Trophoblast cell (in vitro differentiated cells and primary cell): ENCODE measurements at regions not wholly inside any gene's neighbourhood (a gene's known extent, or its start where the extent isn't known, plus 50 kb on each side); places are given as distances from the start of the nearest gene placed in this dataset.
A peak's percentile ranks its signal among the peaks of the same experiment; 100 is the strongest.

ENCODE experiments used
- DNase-seq, 2 donors: peaks; one replicate each; pipeline ENCODE4 v3.0.0-alpha.2; 2016
- H2AFZ ChIP-seq: 2 replicates; pipeline ENCODE4 v1.6.1; 2013; ENCODE audit warnings: low read length, moderate library complexity, mild to moderate bottlenecking; ENCODE audit not compliant: insufficient read depth, poor library complexity
- H2AK5ac ChIP-seq: 2 replicates; pipeline ENCODE4 v1.6.1; 2013; ENCODE audit warnings: mild to moderate bottlenecking, low read length
- H2BK120ac ChIP-seq: 2 replicates; pipeline ENCODE4 v1.6.1; 2013; ENCODE audit warnings: low read length, mild to moderate bottlenecking, moderate library complexity; ENCODE audit not compliant: insufficient read depth, poor library complexity
- H2BK12ac ChIP-seq: 2 replicates; pipeline ENCODE4 v1.6.1; 2013; ENCODE audit warnings: mild to moderate bottlenecking, low read length, moderate library complexity
- H2BK5ac ChIP-seq: 2 replicates; pipeline ENCODE4 v1.6.1; 2013; ENCODE audit warnings: low read length, low read depth, moderate library complexity, mild to moderate bottlenecking; ENCODE audit not compliant: poor library complexity
- H3K14ac ChIP-seq: 2 replicates; pipeline ENCODE4 v1.6.1; 2013; ENCODE audit warnings: mild to moderate bottlenecking, low read length
- H3K18ac ChIP-seq: 2 replicates; pipeline ENCODE4 v1.6.1; 2013; ENCODE audit warnings: mild to moderate bottlenecking, low read length
- H3K23ac ChIP-seq: 2 replicates; pipeline ENCODE4 v1.6.1; 2013; ENCODE audit warnings: low read length
- H3K27ac ChIP-seq: 2 replicates; pipeline ENCODE4 v1.5.1; 2013; ENCODE audit warnings: low read depth, mild to moderate bottlenecking, inconsistent platforms, low read length, moderate library complexity
- H3K27me3 ChIP-seq: 2 replicates; pipeline ENCODE4 v1.6.1; 2013; ENCODE audit warnings: inconsistent platforms, mild to moderate bottlenecking, low read length, moderate library complexity; ENCODE audit not compliant: insufficient read depth
- H3K36me3 ChIP-seq, 2 experiments: 1 replicate in 1 of 2; 2 replicates in 1 of 2; pipeline ENCODE4 v1.6.1; 2013; ENCODE audit warnings: low read length in 2 of 2, mild to moderate bottlenecking in 2 of 2, moderate library complexity in 1 of 2; ENCODE audit not compliant: insufficient read depth in 2 of 2, control insufficient read depth in 1 of 2
- H3K4ac ChIP-seq: 2 replicates; pipeline ENCODE4 v1.6.1; 2013; ENCODE audit warnings: low read depth, mild to moderate bottlenecking, low read length, moderate library complexity
- H3K4me1 ChIP-seq, 2 experiments: 1 replicate in 1 of 2; 2 replicates in 1 of 2; pipeline ENCODE4 v1.6.1; 2013; ENCODE audit warnings: low read length in 2 of 2, mild to moderate bottlenecking in 2 of 2, moderate library complexity in 1 of 2; ENCODE audit not compliant: insufficient read depth in 2 of 2, control insufficient read depth in 1 of 2
- H3K4me2 ChIP-seq: 2 replicates; pipeline ENCODE4 v1.6.1; 2013; ENCODE audit warnings: inconsistent platforms, mild to moderate bottlenecking, low read length, moderate library complexity
- H3K4me3 ChIP-seq: 2 replicates; pipeline ENCODE4 v1.5.1; 2013; ENCODE audit warnings: mild to moderate bottlenecking, low read depth, low read length, inconsistent platforms
- H3K79me1 ChIP-seq: one replicate; pipeline ENCODE4 v1.6.1; 2013; ENCODE audit warnings: low read length
- H3K79me2 ChIP-seq: 2 replicates; pipeline ENCODE4 v1.6.1; 2013; ENCODE audit warnings: low read length, mild to moderate bottlenecking; ENCODE audit not compliant: control insufficient read depth, insufficient read depth, poor library complexity
- H3K9ac ChIP-seq: 2 replicates; pipeline ENCODE4 v1.6.1; 2013; ENCODE audit warnings: mild to moderate bottlenecking, low read length
- H3K9me3 ChIP-seq: 2 replicates; pipeline ENCODE4 v1.6.1; 2013; ENCODE audit warnings: low read depth, mild to moderate bottlenecking, control low read depth, inconsistent platforms, low read length; ENCODE audit not compliant: insufficient read depth
- H4K12ac ChIP-seq: 2 replicates; pipeline ENCODE4 v1.6.1; 2013; ENCODE audit warnings: low read depth, mild to moderate bottlenecking, low read length, moderate library complexity
- H4K8ac ChIP-seq: 2 replicates; pipeline ENCODE4 v1.6.1; 2013; ENCODE audit warnings: low read depth, mild to moderate bottlenecking, low read length, moderate library complexity
- H4K91ac ChIP-seq: one replicate; pipeline ENCODE4 v1.6.1; 2013; ENCODE audit warnings: low read depth, mild to moderate bottlenecking, low read length, moderate library complexity
- WGBS: extraction: QIAGEN DNeasy Blood & Tissue Kit; methylation state at CpG from one replicate; pipeline ENCODE4 v1.1.7; 2013; ENCODE audit warnings: missing lambda C conversion rate; ENCODE audit not compliant: insufficient read length, insufficient coverage; ENCODE audit errors: extremely low coverage; 5-methylcytosine and 5-hydroxymethylcytosine counted together

DNA sequence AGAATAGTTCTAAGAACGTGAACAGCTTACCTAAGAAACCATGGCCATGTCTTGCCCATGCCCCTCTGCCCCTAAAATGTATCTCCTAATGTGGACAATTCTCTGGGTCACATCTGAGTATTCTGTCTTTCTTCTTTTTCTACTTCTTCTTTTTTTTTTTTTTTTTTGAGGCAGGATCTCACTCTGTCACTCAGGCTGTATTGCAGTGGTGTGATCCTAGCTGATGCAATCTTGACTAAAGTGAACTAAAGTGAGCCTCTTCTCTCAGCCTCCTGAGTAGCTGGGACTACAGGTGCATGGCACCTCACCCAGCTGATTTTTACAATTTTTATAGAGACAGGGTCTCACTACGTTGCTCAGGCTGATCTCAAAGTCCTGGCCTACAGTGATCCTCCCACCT lies 204.8 kb upstream of the ZPLD1 start:
- no peak overlapping the region for H4K8ac ChIP-seq
- no CpG with 5 or more reads among the region's 2 CpGs for WGBS
- no peak overlapping the region for H4K12ac ChIP-seq
- no peak overlapping the region for H4K91ac ChIP-seq
- H3K4me1 ChIP-seq = no peaks in the 10 kb centered on the region
- H3K27ac ChIP-seq = no peak overlapping the region
- H3K9me3 ChIP-seq = no peaks in the 10 kb centered on the region
- no peak overlapping the region for H2AFZ ChIP-seq
- H3K4me3 ChIP-seq = no peak overlapping the region
- no peak overlapping the region for H3K9ac ChIP-seq
- no peak overlapping the region for H3K4me2 ChIP-seq
- no peak overlapping the region for H2AK5ac ChIP-seq
- no peak overlapping the region for H3K4ac ChIP-seq
- H3K23ac ChIP-seq = no peak overlapping the region
- H3K14ac ChIP-seq = no peak overlapping the region
- no peaks in the 10 kb centered on the region for H3K79me2 ChIP-seq
- H3K36me3 ChIP-seq = no peaks in the 10 kb centered on the region
- DNase-seq = no peak
- no peak overlapping the region for H2BK5ac ChIP-seq
- no peak overlapping the region for H2BK12ac ChIP-seq
- no peak overlapping the region for H2BK120ac ChIP-seq
- no peaks in the 10 kb centered on the region for H3K27me3 ChIP-seq
- no peak overlapping the region for H3K18ac ChIP-seq
- H3K79me1 ChIP-seq = no peaks in the 10 kb centered on the region

DNA sequence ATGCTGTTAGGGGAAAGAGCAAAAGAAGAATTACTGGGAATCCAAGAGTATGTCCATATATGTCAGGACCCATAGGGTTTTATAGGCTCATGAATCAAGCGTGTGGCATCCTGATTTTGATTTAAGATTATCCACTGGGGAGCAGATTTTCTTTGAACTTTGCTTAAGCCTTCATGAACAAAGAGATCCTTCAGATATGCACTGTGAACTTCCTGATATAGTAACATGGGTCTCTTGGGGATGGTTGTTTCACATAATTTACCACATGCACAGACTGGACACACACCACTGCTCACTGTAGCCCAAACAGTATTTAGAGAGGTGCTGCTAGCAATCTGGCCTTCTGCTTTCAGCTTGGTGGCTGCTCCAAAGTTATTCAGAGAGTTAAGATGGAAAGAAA lies 200.9 kb upstream of the ZPLD1 start:
- H3K18ac ChIP-seq = no peak overlapping the region
- H2BK120ac ChIP-seq = no peak overlapping the region
- H3K27me3 ChIP-seq = no peaks in the 10 kb centered on the region
- H3K9me3 ChIP-seq = no peaks in the 10 kb centered on the region
- H3K4me2 ChIP-seq = no peak overlapping the region
- no peak overlapping the region for H3K14ac ChIP-seq
- H3K36me3 ChIP-seq = no peaks in the 10 kb centered on the region
- WGBS = no CpG with 5 or more reads among the region's 1 CpG
- H4K12ac ChIP-seq = no peak overlapping the region
- no peak overlapping the region for H3K23ac ChIP-seq
- no peak overlapping the region for H4K8ac ChIP-seq
- H2BK5ac ChIP-seq = no peak overlapping the region
- H3K79me1 ChIP-seq = no peaks in the 10 kb centered on the region
- H3K4me3 ChIP-seq = no peak overlapping the region
- no peak overlapping the region for H3K27ac ChIP-seq
- no peak overlapping the region for H4K91ac ChIP-seq
- H3K9ac ChIP-seq = no peak overlapping the region
- H3K4ac ChIP-seq = no peak overlapping the region
- H2AK5ac ChIP-seq = no peak overlapping the region
- no peak for DNase-seq
- H2AFZ ChIP-seq = no peak overlapping the region
- no peaks in the 10 kb centered on the region for H3K4me1 ChIP-seq
- no peak overlapping the region for H2BK12ac ChIP-seq
- H3K79me2 ChIP-seq = no peaks in the 10 kb centered on the region

DNA sequence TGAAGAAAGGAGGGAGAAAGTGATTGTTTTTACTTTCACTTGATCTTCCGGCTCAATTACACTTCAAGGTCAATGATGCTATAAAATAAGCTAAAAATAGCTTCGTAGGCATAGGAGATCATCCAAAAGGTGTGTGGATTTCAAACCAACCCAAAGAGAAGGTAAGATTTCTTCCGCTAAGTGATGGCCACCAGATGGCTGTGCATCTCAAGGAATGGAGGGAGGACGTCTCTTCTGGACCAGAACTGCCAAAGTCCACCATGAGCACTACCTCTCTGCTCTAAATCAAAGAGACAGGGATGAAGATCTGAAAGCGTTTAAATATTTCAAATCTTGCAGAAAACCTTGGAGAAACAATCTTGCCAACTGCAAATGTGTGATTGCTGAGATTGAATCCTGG lies 199.1 kb upstream of the ZPLD1 start:
- no peak overlapping the region for H3K4me2 ChIP-seq
- no peak overlapping the region for H3K4ac ChIP-seq
- no peak overlapping the region for H3K23ac ChIP-seq
- no peak overlapping the region for H3K18ac ChIP-seq
- no peak overlapping the region for H4K91ac ChIP-seq
- no peaks in the 10 kb centered on the region for H3K4me1 ChIP-seq
- no peaks in the 10 kb centered on the region for H3K79me1 ChIP-seq
- no peaks in the 10 kb centered on the region for H3K79me2 ChIP-seq
- H3K9me3 ChIP-seq = no peaks in the 10 kb centered on the region
- no peak overlapping the region for H4K12ac ChIP-seq
- no peak overlapping the region for H3K27ac ChIP-seq
- H3K4me3 ChIP-seq = no peak overlapping the region
- H3K27me3 ChIP-seq = no peaks in the 10 kb centered on the region
- no peak overlapping the region for H2BK12ac ChIP-seq
- DNase-seq = peak in 1 of 2 donors; percentile 78
- no peaks in the 10 kb centered on the region for H3K36me3 ChIP-seq
- no peak overlapping the region for H2AK5ac ChIP-seq
- H2BK5ac ChIP-seq = no peak overlapping the region
- no peak overlapping the region for H4K8ac ChIP-seq
- no peak overlapping the region for H3K14ac ChIP-seq
- no peak overlapping the region for H2AFZ ChIP-seq
- no peak overlapping the region for H2BK120ac ChIP-seq
- no peak overlapping the region for H3K9ac ChIP-seq
- WGBS = no CpG with 5 or more reads among the region's 5 CpGs

DNA sequence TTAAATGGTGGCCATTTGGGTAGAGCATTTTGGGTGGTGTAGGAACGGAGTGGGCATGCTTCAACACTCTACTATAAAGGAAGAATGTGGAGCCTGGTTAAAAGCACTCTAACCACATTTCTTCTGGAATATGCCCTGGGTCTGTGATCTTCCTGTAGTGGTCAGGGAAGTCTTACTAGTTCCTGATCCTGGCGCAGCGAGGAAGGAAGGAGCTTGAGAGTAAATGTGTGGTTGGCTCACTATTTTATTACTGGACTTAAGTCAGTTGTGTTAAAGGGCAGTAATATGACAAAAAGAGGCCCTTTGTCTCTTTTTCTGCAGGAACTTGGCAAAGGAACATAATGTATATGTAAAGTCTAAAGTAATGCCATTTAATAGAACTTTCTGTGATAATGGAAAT lies 197.6 kb upstream of the ZPLD1 start:
- Histone ChIP-seq H4K8ac (no peak overlapping the region), H3K9me3 (no peaks in the 10 kb centered on the region), H4K91ac (no peak overlapping the region), H2AK5ac (no peak overlapping the region), H3K79me2 (no peaks in the 10 kb centered on the region), H3K36me3 (no peaks in the 10 kb centered on the region), H3K4me2 (no peak overlapping the region), H3K27ac (no peak overlapping the region), H3K4me3 (no peak overlapping the region), H3K14ac (no peak overlapping the region), H3K23ac (no peak overlapping the region), H2BK120ac (no peak overlapping the region), H3K27me3 (no peaks in the 10 kb centered on the region), H3K9ac (no peak overlapping the region), H3K4ac (no peak overlapping the region), H3K4me1 (no peaks in the 10 kb centered on the region), H3K79me1 (no peaks in the 10 kb centered on the region), H2BK5ac (no peak overlapping the region), H3K18ac (no peak overlapping the region), H2BK12ac (no peak overlapping the region), H2AFZ (no peak overlapping the region), H4K12ac (no peak overlapping the region)
- no peak for DNase-seq
- no CpG with 5 or more reads among the region's 3 CpGs for WGBS
